SK-N-SH (cell line): ENCODE measurements at regions not wholly inside any gene's neighbourhood (a gene's known extent, or its start where the extent isn't known, plus 50 kb on each side); places are given as distances from the start of the nearest gene placed in this dataset.

ENCODE experiments used
- CHD2 ChIP-seq: fragments of 150-350 bp; IDR thresholded peaks from 2 replicates; pipeline ENCODE4 v1.6.1; 2018; ENCODE audit warnings: low read length; ENCODE audit not compliant: partially characterized antibody
- CTCF ChIP-seq: fragments of 200-600 bp; sonication (generic); IDR thresholded peaks from 2 replicates; pipeline ENCODE4 v1.6.1; 2017; ENCODE audit warnings: antibody characterized with exemption, mild to moderate bottlenecking, moderate library complexity
- EP300 ChIP-seq, 2 experiments: IDR thresholded peaks; 2 replicates each; pipeline versions ENCODE4 v1.4.0 to v1.6.1; 2012; ENCODE audit warnings: borderline replicate concordance in 1 of 2, low read depth in 1 of 2, low read length in 1 of 2
- IRF3 ChIP-seq: fragments of 150-350 bp; IDR thresholded peaks from 2 replicates; pipeline ENCODE4 v1.6.1; 2016; ENCODE audit warnings: mild to moderate bottlenecking, low read depth, low read length
- MXI1 ChIP-seq: IDR thresholded peaks from 2 replicates; pipeline ENCODE4 v1.6.1; 2012; ENCODE audit warnings: mild to moderate bottlenecking, low read depth, low read length, improper control_type of control experiment
- NFIC ChIP-seq: IDR thresholded peaks from 2 replicates; pipeline ENCODE4 v1.4.0; 2012; ENCODE audit warnings: borderline replicate concordance
- POLR2AphosphoS5 ChIP-seq: IDR thresholded peaks from 2 replicates; pipeline ENCODE4 v1.6.1; 2012; ENCODE audit warnings: low read depth, low read length
- RCOR1 ChIP-seq: fragments of 150-350 bp; IDR thresholded peaks from 2 replicates; pipeline ENCODE4 v1.6.1; 2017; ENCODE audit warnings: antibody characterized with exemption, low read length
- REST ChIP-seq: IDR thresholded peaks from 2 replicates; pipeline ENCODE4 v1.6.1; 2012; ENCODE audit warnings: mild to moderate bottlenecking, low read depth, low read length, moderate library complexity
- SMC3 ChIP-seq: IDR thresholded peaks from 2 replicates; pipeline ENCODE4 v1.6.1; 2012; ENCODE audit warnings: low read depth, low read length, improper control_type of control experiment
- TAF1 ChIP-seq: IDR thresholded peaks from 2 replicates; pipeline ENCODE4 v1.6.1; 2012; ENCODE audit warnings: low read depth, mild to moderate bottlenecking, low read length, moderate library complexity, borderline replicate concordance
- TEAD4 ChIP-seq: IDR thresholded peaks from 2 replicates; pipeline ENCODE4 v1.4.0; 2012; ENCODE audit warnings: mild to moderate bottlenecking, borderline replicate concordance; ENCODE audit not compliant: insufficient read depth
- YY1 ChIP-seq: IDR thresholded peaks from 2 replicates; pipeline ENCODE4 v1.4.0; 2012; ENCODE audit warnings: low read depth, mild to moderate bottlenecking

GRCh38 chr6:121615493-121615892, 180.0 kb downstream of the GJA1 start:
- TF ChIP-seq TEAD4 (no peak), REST (no peak), YY1 (no peak), CTCF (peak; percentile 33; the same call in 1 of the 2 replicates), CHD2 (no peak), POLR2AphosphoS5 (no peak), IRF3 (no peak), TAF1 (no peak), NFIC (no peak), EP300 (IDR thresholded peaks at IDR 0.05; ENCODE audit: borderline replicate concordance in 1 of 2, low read depth in 1 of 2, low read length in 1 of 2) (no peak), SMC3 (no peak), MXI1 (no peak), RCOR1 (no peak)
